CD4-positive, alpha-beta T cell treated with Interleukin-15 for 4 hours (primary cell): ENCODE measurements at regions not wholly inside any gene's neighbourhood (a gene's known extent, or its start where the extent isn't known, plus 50 kb on each side); places are given as distances from the start of the nearest gene placed in this dataset.
"Not testable (repeated sequence)": the region's sequence is repeated elsewhere in the genome, so short reads cannot be mapped to it uniquely, and the experiment has no call there.

Experiments used
- DNase-seq: peaks from one replicate; pipeline ENCODE4 v3.0.0-alpha.2; 2020; ENCODE audit warnings: low spot score

- peak; percentile 85 for DNase-seq
Measured at GRCh38 chr14:106061877-106062500, 535.6 kb downstream of the TMEM121 start.

- DNase-seq: no peak
Measured at GRCh38 chr14:106062502-106063272, 536.3 kb downstream of the TMEM121 start.

GRCh38 chr14:106067935-106068334 is 541.6 kb downstream of the TMEM121 start:
- no peak for DNase-seq

- no peak for DNase-seq
Measured at GRCh38 chr14:106069804-106070625, 543.6 kb downstream of the TMEM121 start.

DNA sequence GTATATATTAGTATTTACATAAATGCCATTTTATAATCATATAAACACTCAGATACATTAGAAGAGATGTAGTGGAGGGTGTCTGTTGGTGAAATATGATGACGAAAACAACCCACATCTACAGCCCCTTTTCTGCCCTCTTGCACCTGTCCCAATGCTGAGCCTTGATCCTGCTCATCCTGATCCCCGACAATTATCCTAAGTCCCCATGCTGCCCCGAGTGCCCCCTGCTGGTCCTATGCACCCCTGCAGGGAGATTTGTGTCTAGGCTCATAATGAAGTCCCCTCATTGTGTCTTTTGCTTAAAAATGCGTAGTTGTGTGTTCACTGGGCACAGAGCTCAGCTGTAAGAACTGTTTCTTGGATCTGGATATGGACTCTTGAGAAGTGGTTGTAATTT is 554.5 kb downstream of the TMEM121 start:
- no peak for DNase-seq

GRCh38 chr14:106081721-106082120 is 555.3 kb downstream of the TMEM121 start:
- not testable (repeated sequence) for DNase-seq

- DNase-seq: no peak
Measured at GRCh38 chr14:106083082-106083481, 556.7 kb downstream of the TMEM121 start.

DNA sequence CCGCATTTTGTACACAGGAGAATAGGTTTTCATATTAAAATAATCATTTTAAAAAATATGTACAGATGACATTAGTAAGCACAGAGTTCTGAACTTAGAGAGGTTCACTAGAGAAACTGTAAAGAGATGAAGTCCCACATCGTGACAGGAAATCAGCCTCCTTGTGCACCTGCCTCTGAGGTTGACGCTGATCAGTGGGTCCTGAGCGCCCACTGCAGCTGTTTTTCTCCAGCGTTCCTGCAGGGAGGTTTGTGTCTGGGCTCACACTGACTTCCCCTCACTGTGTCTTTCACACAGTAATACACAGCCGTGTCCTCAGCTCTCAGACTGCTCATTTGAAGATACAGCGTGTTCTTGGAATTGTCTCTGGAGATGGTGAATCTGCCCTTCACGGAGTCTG is 561.5 kb downstream of the TMEM121 start:
- DNase-seq: no peak

DNA sequence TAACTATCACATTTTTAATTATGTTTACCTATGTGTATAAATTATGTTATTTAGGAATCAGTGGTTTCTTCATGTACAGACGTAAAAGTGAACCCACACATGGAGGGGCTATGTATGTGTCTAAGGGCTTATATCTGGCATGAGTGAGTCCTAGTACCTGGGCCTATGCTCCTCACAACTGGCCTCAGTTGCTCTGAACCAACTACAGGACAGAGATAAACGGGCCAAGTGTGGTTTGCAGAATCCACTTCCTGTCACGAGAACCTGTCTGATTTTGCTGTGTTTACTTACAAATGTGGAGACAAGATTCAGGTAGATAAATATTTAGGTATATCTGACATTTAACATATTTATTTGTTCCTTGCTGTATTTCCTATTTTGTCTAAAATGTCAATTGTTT is 562.5 kb downstream of the TMEM121 start:
- not testable (repeated sequence) for DNase-seq

DNA sequence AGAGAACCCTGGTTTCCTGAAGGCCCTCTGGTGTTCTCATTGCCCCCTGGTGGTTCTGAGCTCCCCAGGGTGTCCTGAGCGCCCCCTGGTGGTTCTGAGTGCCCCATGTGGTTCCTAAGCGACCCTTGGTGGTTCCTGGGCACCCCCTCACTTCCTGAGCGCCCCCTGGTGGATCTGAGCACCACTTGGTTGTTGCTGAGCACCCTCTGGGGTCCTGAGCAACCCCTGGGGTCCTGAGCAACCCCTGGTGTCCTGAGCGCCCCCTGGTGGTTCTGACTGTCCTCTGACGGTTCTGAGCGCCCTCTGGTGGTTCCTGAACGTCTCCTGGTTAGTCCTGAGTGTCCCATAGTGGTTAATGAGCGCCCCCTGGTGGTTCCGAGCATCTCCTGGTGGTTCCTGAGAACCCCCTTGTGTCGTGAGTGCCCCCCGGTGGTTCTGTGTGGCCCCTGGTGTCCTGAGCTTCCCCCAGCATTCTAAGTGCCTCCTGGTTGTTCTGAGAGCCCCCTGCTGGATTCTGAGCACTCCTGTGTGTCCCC is 568.3 kb downstream of the TMEM121 start:
- peak; percentile 15 for DNase-seq

DNA sequence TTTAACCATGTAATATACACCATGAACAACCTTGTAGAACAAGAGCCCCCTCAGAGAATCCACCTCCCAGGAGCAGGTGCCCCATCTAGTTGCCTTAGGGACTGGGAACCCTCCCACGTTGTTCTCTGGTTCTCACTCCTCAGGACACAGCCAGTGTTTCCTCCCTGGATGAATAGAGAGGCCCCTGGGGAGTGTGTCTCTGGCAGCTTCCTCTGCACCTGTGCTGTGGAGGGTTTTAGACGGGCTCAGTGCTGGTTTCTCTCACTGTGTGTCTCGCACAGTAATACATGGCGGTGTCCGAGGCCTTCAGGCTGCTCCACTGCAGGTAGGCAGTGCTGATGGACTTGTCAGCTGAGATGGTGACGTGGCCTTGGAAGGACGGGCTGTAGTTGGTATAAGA is 581.3 kb downstream of the TMEM121 start:
- DNase-seq: no peak

GRCh38 chr14:106109337-106109736 is 583.0 kb downstream of the TMEM121 start:
- DNase-seq: no peak

GRCh38 chr14:106115401-106115800 is 589.0 kb downstream of the TMEM121 start:
- no peak for DNase-seq

- not testable (repeated sequence) for DNase-seq
Measured at GRCh38 chr14:106116339-106116930, 590.1 kb downstream of the TMEM121 start.

GRCh38 chr14:106120101-106120500 is 593.7 kb downstream of the TMEM121 start:
- no peak for DNase-seq

GRCh38 chr14:106129274-106129673 is 602.9 kb downstream of the TMEM121 start:
- DNase-seq: peak; percentile 19

DNA sequence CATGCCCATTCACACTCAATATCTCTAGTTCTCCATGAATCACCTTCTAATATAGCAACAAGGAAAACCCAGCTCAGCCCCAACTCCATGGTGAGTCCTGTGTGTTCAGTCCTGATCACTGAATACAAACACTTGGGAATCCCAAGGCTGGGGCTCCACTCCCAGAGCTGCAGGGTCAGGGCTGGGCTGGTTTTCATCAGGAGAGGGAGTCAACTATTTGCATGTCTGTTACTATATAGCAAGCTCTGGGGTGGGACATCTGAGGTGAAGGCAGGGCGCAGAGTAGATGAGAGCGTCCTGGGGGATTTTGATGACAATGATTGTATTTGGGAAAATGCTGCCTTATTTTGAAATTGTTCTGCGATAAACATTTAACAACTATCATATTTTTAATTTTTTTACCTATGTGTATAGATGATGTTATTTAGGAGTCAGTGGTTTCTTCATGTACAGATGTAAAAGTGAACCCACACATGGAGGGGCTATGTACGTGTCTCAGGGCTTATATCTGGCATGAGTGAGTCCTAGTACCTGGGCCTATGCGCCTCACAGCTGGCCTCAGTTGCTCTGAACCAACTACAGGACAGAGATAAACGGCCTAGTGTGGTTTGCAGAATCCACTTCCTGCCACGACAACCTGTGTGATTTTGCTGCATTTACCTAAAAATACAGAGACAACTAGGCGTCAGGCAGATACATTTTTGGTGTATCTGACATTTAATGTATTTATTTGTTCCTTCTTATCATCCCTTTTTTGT is 603.7 kb downstream of the TMEM121 start:
- DNase-seq: not testable (repeated sequence)

DNA sequence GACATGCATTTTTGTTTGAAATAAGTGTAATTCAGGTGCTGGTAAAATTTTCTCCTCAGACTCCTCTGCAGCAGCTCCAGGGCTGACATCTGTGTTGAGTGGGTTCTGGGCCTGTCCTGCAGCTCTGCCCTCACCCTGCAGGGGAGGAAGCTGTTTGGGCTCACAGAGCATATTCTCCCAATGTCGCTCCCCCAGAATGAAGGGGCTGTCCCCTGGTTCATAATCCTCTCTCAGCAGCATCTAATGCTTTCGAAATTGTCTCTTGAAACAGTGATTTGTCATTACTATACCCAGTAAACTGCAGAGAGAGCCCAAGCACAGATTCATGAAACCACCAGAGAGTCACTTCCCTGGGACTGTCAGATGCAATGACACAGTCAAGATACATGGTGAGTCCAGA is 606.7 kb downstream of the TMEM121 start:
- DNase-seq: not testable (repeated sequence)

GRCh38 chr14:106134886-106135285 is 608.5 kb downstream of the TMEM121 start:
- DNase-seq: no peak

DNA sequence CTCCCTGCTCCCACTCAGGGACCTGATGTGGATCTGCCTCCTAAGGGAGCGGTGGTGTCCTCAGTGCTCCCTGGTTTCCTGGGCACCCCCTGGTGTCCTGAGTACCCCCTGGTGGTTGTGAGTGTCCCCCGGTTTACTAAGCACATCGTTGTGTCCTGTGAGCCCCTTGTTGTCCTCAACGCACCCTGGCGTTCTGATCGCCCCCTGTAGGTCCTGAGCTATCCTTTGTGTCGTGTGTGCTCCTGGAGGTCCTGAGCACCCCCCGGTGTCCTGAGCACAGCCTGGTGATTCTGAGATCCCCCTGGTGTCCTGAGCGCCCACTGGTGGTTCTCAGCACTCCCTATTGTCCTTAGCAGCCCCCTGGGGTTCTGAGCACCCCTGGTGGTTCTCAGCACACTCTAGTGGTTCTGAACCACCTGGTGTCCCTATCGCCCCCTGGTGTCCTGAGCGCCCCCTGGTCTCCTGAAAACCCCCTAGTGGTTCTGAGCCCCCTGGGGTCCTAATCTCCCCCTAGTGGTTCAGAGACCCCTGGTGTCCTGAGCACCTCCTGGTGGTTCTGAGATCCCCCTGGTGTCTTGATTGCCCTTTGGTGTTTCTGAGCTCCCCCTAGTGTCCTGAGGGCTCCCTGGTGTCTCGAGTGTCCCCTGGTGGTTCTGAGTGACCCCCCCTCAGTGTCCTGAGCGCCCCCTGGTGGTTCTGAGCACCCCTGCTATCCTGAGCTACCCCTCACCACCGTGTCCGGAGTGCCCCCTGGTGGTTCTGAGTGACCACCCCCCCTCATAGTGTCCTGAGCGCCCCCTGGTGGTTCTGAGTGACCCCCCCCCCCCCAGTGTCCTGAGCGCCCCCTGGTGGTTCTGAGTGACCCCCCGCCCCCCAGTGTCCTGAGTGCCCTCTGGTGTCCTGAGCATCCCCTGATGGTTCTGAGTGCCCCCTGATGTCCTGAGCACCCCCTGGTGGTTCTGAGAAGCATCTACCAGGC is 615.1 kb downstream of the TMEM121 start:
- peak; percentile 23 for DNase-seq
